ENCODE measurements at regions not wholly inside any gene's neighbourhood (a gene's known extent, or its start where the extent isn't known, plus 50 kb on each side); places are given as distances from the start of the nearest gene placed in this dataset.

DNA sequence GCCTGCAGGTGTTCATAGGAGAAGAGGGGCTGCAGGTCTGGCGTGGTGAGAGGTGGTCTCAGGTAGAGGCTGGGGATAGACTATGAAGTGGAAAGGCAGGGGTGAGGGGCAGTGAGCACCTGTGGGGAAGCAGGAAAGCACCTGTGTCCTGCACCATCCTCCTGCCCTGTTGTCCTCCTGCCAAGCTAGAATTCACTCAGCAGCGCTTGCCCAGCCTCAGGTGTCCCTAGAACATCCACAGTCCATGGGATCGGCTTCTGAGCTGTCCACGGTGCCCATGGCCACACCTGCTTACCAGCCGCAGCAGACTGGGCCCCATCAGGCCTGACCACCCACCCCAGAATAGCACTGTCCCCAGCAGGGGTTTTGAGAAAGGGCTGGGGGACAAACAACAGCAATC is 456.2 kb upstream of the SULF2 start:
- no peak for DNase-seq (ENCODE audit: extremely low spot score)
- CTCF ChIA-PET, result no interaction called here
- POLR2A ChIA-PET, result no interaction called here
- TF ChIP-seq, protein P1, sequence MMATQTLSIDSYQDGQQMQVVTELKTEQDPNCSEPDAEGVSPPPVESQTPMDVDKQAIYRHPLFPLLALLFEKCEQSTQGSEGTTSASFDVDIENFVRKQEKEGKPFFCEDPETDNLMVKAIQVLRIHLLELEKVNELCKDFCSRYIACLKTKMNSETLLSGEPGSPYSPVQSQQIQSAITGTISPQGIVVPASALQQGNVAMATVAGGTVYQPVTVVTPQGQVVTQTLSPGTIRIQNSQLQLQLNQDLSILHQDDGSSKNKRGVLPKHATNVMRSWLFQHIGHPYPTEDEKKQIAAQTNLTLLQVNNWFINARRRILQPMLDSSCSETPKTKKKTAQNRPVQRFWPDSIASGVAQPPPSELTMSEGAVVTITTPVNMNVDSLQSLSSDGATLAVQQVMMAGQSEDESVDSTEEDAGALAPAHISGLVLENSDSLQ (IDR thresholded peaks at IDR 0.05), result no peak
- TF ChIP-seq NFRKB (IDR thresholded peaks at IDR 0.05) (no peak), L3MBTL2 (conservative IDR thresholded peaks at IDR 0.05) (no peak), BHLHE40 (IDR thresholded peaks at IDR 0.05; ENCODE audit: borderline replicate concordance) (no peak), FOXA1 (IDR thresholded peaks at IDR 0.05) (no peak), HDGF (IDR thresholded peaks at IDR 0.05; ENCODE audit: borderline replicate concordance) (no peak), ELF4 (IDR thresholded peaks at IDR 0.05) (no peak), FOXK2 (IDR thresholded peaks at IDR 0.05) (no peak), SUZ12 (IDR thresholded peaks at IDR 0.05) (no peak), LEF1 (IDR thresholded peaks at IDR 0.05; ENCODE audit: borderline replicate concordance) (no peak), ZNF384 (IDR thresholded peaks at IDR 0.05) (no peak)

DNA sequence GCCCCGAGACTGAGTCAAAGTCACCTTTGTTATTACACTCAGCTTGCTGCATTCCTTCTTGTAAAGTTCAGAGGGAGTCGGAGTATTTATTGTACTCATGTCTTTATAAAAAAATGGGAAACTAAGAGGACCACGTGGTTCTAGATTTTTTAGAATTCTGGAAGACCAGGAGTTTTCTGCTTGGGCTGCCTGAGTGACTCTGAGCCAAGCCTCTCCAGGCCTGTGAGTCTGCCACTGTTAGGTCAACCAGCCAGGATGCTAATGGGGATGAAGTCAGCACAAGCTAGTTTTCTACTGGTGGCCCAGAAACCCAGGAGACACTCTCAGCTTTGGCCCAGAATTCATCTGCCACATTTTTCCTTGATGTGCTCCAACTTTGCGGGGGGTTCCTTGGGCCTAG is 453.5 kb upstream of the SULF2 start:
- ChIA-PET POLR2A (no interaction called here), CTCF (no interaction called here)
- TF ChIP-seq FOXK2 (IDR thresholded peaks at IDR 0.05), result no peak
- no peak for TF ChIP-seq LEF1 (IDR thresholded peaks at IDR 0.05; ENCODE audit: borderline replicate concordance)
- TF ChIP-seq BHLHE40 (IDR thresholded peaks at IDR 0.05; ENCODE audit: borderline replicate concordance), result no peak
- no peak for TF ChIP-seq FOXM1 (IDR thresholded peaks at IDR 0.05; ENCODE audit: borderline replicate concordance)
- no peak for TF ChIP-seq NFRKB (IDR thresholded peaks at IDR 0.05)
- no peak for TF ChIP-seq ARNT (IDR thresholded peaks at IDR 0.05)
- TF ChIP-seq SP1 (IDR thresholded peaks at IDR 0.05), result no peak
- TF ChIP-seq TARDBP (IDR thresholded peaks at IDR 0.05), result no peak
- TF ChIP-seq SUZ12 (IDR thresholded peaks at IDR 0.05), result no peak
- no peak for TF ChIP-seq L3MBTL2 (conservative IDR thresholded peaks at IDR 0.05)
- no peak for TF ChIP-seq HDGF (IDR thresholded peaks at IDR 0.05; ENCODE audit: borderline replicate concordance)
- TF ChIP-seq CTBP1 (IDR thresholded peaks at IDR 0.05; ENCODE audit: borderline replicate concordance), result no peak
- no peak for TF ChIP-seq FOXA1 (IDR thresholded peaks at IDR 0.05)
- DNase-seq (ENCODE audit: extremely low spot score), result no peak

DNA sequence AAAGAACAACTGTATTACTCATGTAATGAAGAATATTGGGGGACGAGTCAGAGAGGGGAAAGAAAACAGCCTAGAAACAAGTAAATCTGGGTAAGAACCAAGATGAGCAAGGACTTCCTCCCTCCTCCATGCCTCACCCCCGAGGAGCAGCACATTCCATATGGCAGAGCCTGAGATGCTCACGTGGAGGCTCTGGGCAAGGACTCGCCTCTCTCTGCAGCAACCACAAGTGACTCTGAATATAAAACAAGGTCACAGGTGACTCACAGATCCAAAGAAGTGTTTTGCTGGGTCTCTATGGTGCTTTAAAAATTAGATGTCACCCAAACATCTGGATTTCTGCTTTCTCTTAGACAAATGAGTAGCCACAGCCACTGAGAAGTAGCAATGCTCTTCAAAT is 453.0 kb upstream of the SULF2 start:
- CTCF ChIA-PET, result no interaction called here
- no peak for DNase-seq (ENCODE audit: extremely low spot score)
- POLR2A ChIA-PET, result no interaction called here
- TF ChIP-seq LEF1 (IDR thresholded peaks at IDR 0.05; ENCODE audit: borderline replicate concordance) (no peak), ARNT (IDR thresholded peaks at IDR 0.05) (no peak), ZNF384 (IDR thresholded peaks at IDR 0.05) (no peak), TARDBP (IDR thresholded peaks at IDR 0.05) (no peak), SUZ12 (IDR thresholded peaks at IDR 0.05) (no peak), HDGF (IDR thresholded peaks at IDR 0.05; ENCODE audit: borderline replicate concordance) (no peak), CTBP1 (IDR thresholded peaks at IDR 0.05; ENCODE audit: borderline replicate concordance) (no peak), FOXM1 (IDR thresholded peaks at IDR 0.05; ENCODE audit: borderline replicate concordance) (no peak), BHLHE40 (IDR thresholded peaks at IDR 0.05; ENCODE audit: borderline replicate concordance) (no peak), SP1 (IDR thresholded peaks at IDR 0.05) (no peak), ELF4 (IDR thresholded peaks at IDR 0.05) (no peak), L3MBTL2 (conservative IDR thresholded peaks at IDR 0.05) (no peak), FOXK2 (IDR thresholded peaks at IDR 0.05) (no peak), FOXA1 (IDR thresholded peaks at IDR 0.05) (no peak)
- TF ChIP-seq, protein P1 (IDR thresholded peaks at IDR 0.05), result no peak

DNA sequence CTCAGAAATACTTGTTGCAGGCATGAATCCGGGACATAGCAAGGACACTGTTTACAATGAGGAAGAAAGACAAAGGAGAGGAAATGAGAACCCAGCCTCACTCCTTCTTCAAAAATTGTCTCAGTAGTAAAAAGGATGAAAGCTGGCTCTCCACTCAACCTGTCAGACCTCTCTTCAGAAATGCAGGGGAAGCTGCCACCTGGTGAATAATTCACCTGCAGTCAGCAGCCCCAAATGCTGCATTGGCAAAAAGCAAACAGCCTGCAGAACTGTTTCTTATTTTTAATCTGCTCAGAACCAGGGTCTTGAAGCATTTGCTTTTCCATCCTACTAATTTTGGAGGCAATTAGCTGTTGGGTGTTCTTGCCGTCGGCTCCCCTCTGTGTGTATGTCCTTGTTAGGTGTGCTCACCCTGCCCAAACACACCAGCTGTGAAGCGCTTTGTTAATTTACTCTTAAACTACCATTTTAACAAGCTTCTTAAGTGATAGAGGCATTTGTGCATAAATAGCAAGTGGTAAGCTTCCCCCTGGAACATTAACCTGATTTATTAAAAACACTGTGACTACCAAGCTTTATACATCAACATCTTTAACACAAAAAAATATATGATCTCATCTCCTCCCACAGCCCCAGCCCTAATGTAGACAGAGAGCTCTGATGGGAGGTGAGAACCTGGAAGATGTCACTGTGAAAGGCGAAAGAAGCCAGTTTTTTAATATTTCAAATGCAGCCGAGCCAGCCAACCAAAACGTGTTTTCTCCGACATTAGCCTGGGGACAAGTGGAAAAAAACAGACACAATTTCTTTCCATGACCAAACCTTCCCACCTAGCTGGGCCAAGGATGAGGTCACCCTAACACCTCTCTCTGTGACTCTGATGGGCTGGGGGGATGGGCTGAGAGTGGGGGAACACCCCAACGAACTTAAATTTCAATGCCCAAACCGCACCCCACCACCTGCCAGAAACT is 451.0 kb upstream of the SULF2 start:
- CTCF ChIA-PET, result no interaction called here
- POLR2A ChIA-PET, result no interaction called here
- no peak for DNase-seq (ENCODE audit: extremely low spot score)
- no peak for TF ChIP-seq ELF4 (IDR thresholded peaks at IDR 0.05)
- TF ChIP-seq NFRKB (IDR thresholded peaks at IDR 0.05), result no peak
- TF ChIP-seq, protein P1 (IDR thresholded peaks at IDR 0.05), result no peak
- TF ChIP-seq ARNT (IDR thresholded peaks at IDR 0.05), result no peak
- no peak for TF ChIP-seq FOXK2 (IDR thresholded peaks at IDR 0.05)
- no peak for TF ChIP-seq HDGF (IDR thresholded peaks at IDR 0.05; ENCODE audit: borderline replicate concordance)
- TF ChIP-seq FOXA1 (IDR thresholded peaks at IDR 0.05), result no peak
- no peak for TF ChIP-seq TARDBP (IDR thresholded peaks at IDR 0.05)
- TF ChIP-seq ZNF384 (IDR thresholded peaks at IDR 0.05), result no peak
- no peak for TF ChIP-seq FOXM1 (IDR thresholded peaks at IDR 0.05; ENCODE audit: borderline replicate concordance)
- no peak for TF ChIP-seq BHLHE40 (IDR thresholded peaks at IDR 0.05; ENCODE audit: borderline replicate concordance)
- TF ChIP-seq SP1 (IDR thresholded peaks at IDR 0.05), result no peak
- TF ChIP-seq LEF1 (IDR thresholded peaks at IDR 0.05; ENCODE audit: borderline replicate concordance), result no peak
- no peak for TF ChIP-seq SUZ12 (IDR thresholded peaks at IDR 0.05)
- no peak for TF ChIP-seq L3MBTL2 (conservative IDR thresholded peaks at IDR 0.05)
- TF ChIP-seq CTBP1 (IDR thresholded peaks at IDR 0.05; ENCODE audit: borderline replicate concordance), result no peak

DNA sequence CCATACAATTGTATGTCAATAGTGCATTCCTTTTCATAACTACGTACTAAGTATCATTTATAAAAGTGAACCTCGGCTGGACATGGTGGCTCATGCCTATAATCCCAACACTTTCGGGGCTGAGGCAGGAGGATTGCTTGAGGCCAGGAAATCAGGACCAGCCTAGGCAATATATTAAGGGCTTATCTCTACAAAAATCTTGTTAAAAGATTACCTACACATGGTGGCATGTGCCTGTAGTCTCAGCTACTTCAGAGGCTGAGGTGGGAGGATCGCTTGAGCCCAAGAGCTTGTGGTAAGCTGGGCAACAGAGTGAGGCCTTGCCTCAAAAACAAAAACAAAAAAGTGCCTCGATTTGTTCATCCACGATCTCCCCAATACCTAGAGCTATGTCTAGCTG is 449.7 kb upstream of the SULF2 start:
- ChIA-PET CTCF (no interaction called here), POLR2A (no interaction called here)
- DNase-seq (ENCODE audit: extremely low spot score), result no peak
- no peak for TF ChIP-seq TARDBP (IDR thresholded peaks at IDR 0.05)
- no peak for TF ChIP-seq SUZ12 (IDR thresholded peaks at IDR 0.05)
- TF ChIP-seq ELF4 (IDR thresholded peaks at IDR 0.05), result no peak
- TF ChIP-seq L3MBTL2 (conservative IDR thresholded peaks at IDR 0.05), result no peak
- TF ChIP-seq FOXK2 (IDR thresholded peaks at IDR 0.05), result no peak
- no peak for TF ChIP-seq BHLHE40 (IDR thresholded peaks at IDR 0.05; ENCODE audit: borderline replicate concordance)
- no peak for TF ChIP-seq LEF1 (IDR thresholded peaks at IDR 0.05; ENCODE audit: borderline replicate concordance)
- TF ChIP-seq NFRKB (IDR thresholded peaks at IDR 0.05), result no peak
- no peak for TF ChIP-seq SP1 (IDR thresholded peaks at IDR 0.05)
- TF ChIP-seq ZNF384 (IDR thresholded peaks at IDR 0.05), result no peak
- no peak for TF ChIP-seq FOXM1 (IDR thresholded peaks at IDR 0.05; ENCODE audit: borderline replicate concordance)
- TF ChIP-seq, protein P1 (IDR thresholded peaks at IDR 0.05), result no peak
- no peak for TF ChIP-seq ARNT (IDR thresholded peaks at IDR 0.05)
- TF ChIP-seq CTBP1 (IDR thresholded peaks at IDR 0.05; ENCODE audit: borderline replicate concordance), result no peak
- TF ChIP-seq FOXA1 (IDR thresholded peaks at IDR 0.05), result no peak
- no peak for TF ChIP-seq HDGF (IDR thresholded peaks at IDR 0.05; ENCODE audit: borderline replicate concordance)

Data from HEK293T (cell line).